ENCODE measurements at regions not wholly inside any gene's neighbourhood (a gene's known extent, or its start where the extent isn't known, plus 50 kb on each side); places are given as distances from the start of the nearest gene placed in this dataset.

DNA sequence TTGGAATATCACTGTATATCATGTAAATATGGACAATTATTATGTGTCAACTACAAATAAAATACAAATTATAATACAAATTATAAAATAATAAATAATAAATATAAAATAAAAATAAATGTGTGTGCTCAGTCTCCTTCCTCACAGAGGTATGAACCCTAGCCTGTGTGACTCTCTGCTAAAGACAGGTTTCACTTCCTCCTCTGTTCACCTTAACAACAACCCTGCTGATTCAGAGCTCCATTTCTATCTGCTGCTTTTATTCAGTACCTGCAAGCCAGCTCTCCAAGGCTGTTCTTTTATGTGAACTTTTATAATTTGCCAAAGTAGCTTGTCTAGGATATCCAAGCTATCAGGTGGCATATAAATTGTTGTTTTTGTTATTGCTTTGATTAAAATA, 610.7 kb upstream of the GRM7 start:
- Mint-ChIP-seq H3K27ac (no peak overlapping the region), H3K36me3 (ENCODE audit: low read depth) (no peaks in the 10 kb centered on the region), H3K4me1 (peaks cover 15% of the 10 kb centered on the region), H3K4me3 (no peak overlapping the region), H3K27me3 (ENCODE audit: low read depth, poor library complexity) (peaks cover 3% of the 10 kb centered on the region), H3K9me3 (peaks cover 9% of the 10 kb centered on the region)
- TF ChIP-seq, protein P1, sequence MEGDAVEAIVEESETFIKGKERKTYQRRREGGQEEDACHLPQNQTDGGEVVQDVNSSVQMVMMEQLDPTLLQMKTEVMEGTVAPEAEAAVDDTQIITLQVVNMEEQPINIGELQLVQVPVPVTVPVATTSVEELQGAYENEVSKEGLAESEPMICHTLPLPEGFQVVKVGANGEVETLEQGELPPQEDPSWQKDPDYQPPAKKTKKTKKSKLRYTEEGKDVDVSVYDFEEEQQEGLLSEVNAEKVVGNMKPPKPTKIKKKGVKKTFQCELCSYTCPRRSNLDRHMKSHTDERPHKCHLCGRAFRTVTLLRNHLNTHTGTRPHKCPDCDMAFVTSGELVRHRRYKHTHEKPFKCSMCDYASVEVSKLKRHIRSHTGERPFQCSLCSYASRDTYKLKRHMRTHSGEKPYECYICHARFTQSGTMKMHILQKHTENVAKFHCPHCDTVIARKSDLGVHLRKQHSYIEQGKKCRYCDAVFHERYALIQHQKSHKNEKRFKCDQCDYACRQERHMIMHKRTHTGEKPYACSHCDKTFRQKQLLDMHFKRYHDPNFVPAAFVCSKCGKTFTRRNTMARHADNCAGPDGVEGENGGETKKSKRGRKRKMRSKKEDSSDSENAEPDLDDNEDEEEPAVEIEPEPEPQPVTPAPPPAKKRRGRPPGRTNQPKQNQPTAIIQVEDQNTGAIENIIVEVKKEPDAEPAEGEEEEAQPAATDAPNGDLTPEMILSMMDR (IDR thresholded peaks at IDR 0.05): no peak
- DNase-seq: no peak

DNA sequence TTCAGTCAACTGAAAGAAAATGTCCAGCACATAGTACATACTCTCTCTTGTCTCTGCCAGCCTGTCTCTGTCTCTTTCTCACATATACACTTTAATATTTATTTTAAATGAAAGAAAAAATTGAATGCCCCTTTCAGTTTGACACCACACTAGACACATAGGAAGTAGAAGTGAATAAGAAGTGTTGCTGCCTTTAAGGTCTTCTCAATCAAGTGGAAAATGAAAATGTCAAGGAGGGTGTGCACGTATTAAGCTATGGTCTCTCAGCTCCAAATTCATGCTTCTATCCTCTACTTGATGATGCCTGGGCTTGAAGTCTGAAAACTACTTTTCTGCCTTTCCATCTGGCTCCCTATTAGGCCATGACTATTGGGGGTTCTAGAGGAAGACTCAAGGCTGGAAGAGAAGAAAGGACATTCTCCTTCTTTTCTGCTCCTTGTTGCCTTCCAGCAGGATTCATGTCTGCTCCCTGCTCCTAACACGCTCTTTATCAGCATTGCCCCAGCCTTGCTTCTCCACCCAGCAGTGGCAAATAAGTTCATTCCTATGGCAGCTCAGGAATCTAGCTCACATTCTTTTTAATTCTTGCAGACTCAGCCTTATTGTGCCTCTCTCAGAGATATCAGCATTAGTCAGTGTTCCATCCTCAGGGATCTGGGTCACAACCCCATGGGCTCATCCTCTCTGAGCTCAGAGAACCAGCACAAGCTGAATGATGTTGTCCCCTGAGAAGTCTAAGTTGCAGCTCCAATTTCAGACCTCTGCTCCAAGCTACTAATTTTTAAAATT, 609.1 kb upstream of the GRM7 start:
- no peaks in the 10 kb centered on the region for H3K36me3 Mint-ChIP-seq (ENCODE audit: low read depth)
- DNase-seq: no peak
- H3K27ac Mint-ChIP-seq: no peak overlapping the region
- TF ChIP-seq, protein P1 (IDR thresholded peaks at IDR 0.05): no peak
- H3K4me1 Mint-ChIP-seq: peaks cover 15% of the 10 kb centered on the region
- peaks cover 9% of the 10 kb centered on the region for H3K9me3 Mint-ChIP-seq
- peaks cover 3% of the 10 kb centered on the region for H3K27me3 Mint-ChIP-seq (ENCODE audit: low read depth, poor library complexity)
- H3K4me3 Mint-ChIP-seq: no peak overlapping the region

DNA sequence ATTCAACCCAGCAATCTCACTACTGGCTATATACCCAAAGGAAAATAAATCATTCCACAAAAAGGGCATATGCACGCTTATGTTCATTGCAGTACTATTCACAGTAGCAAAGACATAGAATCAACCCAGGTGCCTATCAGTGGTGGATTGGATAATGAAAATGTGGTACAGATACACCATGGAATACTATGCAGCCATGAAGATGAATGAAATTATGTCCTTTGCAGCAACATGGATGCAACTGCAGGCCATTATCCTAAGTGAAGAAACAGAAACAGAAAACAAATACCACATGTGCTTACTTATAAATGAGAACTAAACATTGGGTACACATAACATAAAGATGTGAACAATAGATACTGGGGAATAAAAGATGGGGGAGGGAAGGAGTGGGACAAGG, 606.4 kb upstream of the GRM7 start:
- Mint-ChIP-seq H3K9me3 (peaks cover 9% of the 10 kb centered on the region), H3K27me3 (ENCODE audit: low read depth, poor library complexity) (peaks cover 7% of the 10 kb centered on the region), H3K27ac (no peak overlapping the region)

DNA sequence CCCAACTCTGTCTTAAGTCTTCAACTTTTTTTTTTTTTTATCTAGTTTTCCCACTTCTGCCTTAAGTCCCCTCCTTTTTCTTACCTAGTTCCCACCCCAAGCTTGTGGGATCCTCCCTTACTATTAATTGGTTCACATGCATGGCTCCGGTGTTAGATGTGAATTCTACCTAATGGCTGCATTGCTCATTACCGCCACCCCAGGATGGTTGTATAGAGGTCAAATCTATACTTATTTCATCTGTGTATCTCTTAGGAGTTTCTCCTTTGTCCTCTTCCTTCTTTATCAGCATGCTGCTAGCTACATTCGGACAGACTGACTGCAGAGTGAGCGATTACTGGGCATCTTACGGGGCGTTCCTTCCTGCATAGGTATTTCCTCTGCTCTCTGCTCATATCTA, 605.7 kb upstream of the GRM7 start:
- Mint-ChIP-seq H3K9me3 (peaks cover 9% of the 10 kb centered on the region), H3K4me3 (no peak overlapping the region), H3K27ac (no peak overlapping the region), H3K4me1 (peaks cover 15% of the 10 kb centered on the region), H3K27me3 (ENCODE audit: low read depth, poor library complexity) (peaks cover 7% of the 10 kb centered on the region), H3K36me3 (ENCODE audit: low read depth) (no peaks in the 10 kb centered on the region)
- TF ChIP-seq, protein P1 (IDR thresholded peaks at IDR 0.05): no peak
- no peak for DNase-seq

More for the DNA sequence above, 606.4 kb upstream of the GRM7 start:
- Mint-ChIP-seq H3K4me1 (peaks cover 15% of the 10 kb centered on the region), H3K36me3 (ENCODE audit: low read depth) (no peaks in the 10 kb centered on the region), H3K4me3 (no peak overlapping the region)
- DNase-seq: no peak
- TF ChIP-seq, protein P1 (IDR thresholded peaks at IDR 0.05): no peak

DNA sequence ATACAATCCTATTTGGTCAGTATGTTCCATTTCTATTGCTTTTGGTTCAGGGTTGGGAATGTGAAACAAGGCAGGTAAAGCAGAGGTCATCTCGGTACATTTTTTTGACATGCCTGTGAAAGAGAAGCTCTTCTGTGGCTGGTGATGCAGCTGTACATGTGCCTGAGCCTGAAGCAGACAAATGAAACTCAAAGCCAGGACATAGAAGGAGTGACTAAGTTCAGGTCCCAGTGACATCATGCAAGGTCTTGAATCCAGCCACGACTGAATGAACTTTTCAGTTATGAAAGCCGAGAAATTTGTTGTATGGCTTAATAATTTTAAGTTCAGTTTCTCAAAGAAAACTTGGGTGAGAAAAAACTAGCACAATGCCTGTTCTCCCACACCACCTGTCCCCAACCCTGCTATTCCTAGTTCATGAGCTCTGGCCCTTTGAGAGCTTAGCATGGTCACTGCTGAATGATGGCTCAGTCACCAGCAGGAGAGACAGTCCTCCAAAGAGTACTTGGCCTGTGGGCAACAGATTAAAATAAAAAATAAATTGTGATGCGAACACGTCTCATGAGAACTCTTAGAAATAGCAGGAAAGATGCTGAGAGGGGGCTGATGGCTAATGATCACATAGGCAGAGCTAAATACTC, 600.2 kb upstream of the GRM7 start:
- peaks cover 4% of the 10 kb centered on the region for H3K27me3 Mint-ChIP-seq (ENCODE audit: low read depth, poor library complexity)
- no peaks in the 10 kb centered on the region for H3K9me3 Mint-ChIP-seq
- no peak overlapping the region for H3K27ac Mint-ChIP-seq
- TF ChIP-seq, protein P1 (IDR thresholded peaks at IDR 0.05): no peak
- no peak for DNase-seq
- no peak overlapping the region for H3K4me3 Mint-ChIP-seq
- no peaks in the 10 kb centered on the region for H3K4me1 Mint-ChIP-seq
- no peaks in the 10 kb centered on the region for H3K36me3 Mint-ChIP-seq (ENCODE audit: low read depth)

All from nephron progenitor cell (in vitro differentiated cells).